LNCAP (cell line): ENCODE measurements at regions not wholly inside any gene's neighbourhood (a gene's known extent, or its start where the extent isn't known, plus 50 kb on each side); places are given as distances from the start of the nearest gene placed in this dataset.

Source experiments
- CTCF ChIP-seq: fragments of 450-650 bp; IDR thresholded peaks from 2 replicates; pipeline ENCODE4 v1.5.1; 2017; ENCODE audit warnings: mild to moderate bottlenecking

- TF ChIP-seq CTCF = no peak
Observed at GRCh38 chr18:40102903-40103302, 1852.1 kb upstream of the PIK3C3 start.

GRCh38 chr18:40099641-40100040 lies 1855.4 kb upstream of the PIK3C3 start:
- no peak for TF ChIP-seq CTCF

- TF ChIP-seq CTCF = no peak
Observed at GRCh38 chr18:40096675-40097074, 1858.4 kb upstream of the PIK3C3 start.

GRCh38 chr18:40094441-40094840 lies 1860.6 kb upstream of the PIK3C3 start:
- TF ChIP-seq CTCF = no peak

- no peak for TF ChIP-seq CTCF
Observed at GRCh38 chr18:40088130-40088529, 1866.9 kb upstream of the PIK3C3 start.

GRCh38 chr18:40079786-40080185 lies 1875.2 kb upstream of the PIK3C3 start:
- no peak for TF ChIP-seq CTCF

- no peak for TF ChIP-seq CTCF
Observed at GRCh38 chr18:40075616-40076015, 1879.4 kb upstream of the PIK3C3 start.

- no peak for TF ChIP-seq CTCF
Observed at GRCh38 chr18:40072761-40073160, 1882.3 kb upstream of the PIK3C3 start.
